Ovary (tissue), 7 donors: ENCODE measurements at regions not wholly inside any gene's neighbourhood (a gene's known extent, or its start where the extent isn't known, plus 50 kb on each side); places are given as distances from the start of the nearest gene placed in this dataset.

ENCODE experiments used
- DNase-seq, 5 donors: peaks; one replicate each; pipeline ENCODE4 v3.0.0-alpha.2; 2019 to 2020
- H3K27ac ChIP-seq, 2 donors: fragments of 200-600 bp; one replicate each; pipeline versions ENCODE4 v1.5.1 to v1.8.0; 2019 to 2022
- H3K27me3 ChIP-seq: fragments of 200-600 bp; one replicate; pipeline ENCODE4 v1.8.0; 2022
- H3K36me3 ChIP-seq: fragments of 200-600 bp; sonication (generic); one replicate; pipeline ENCODE4 v1.5.1; 2019
- H3K4me1 ChIP-seq: one replicate; pipeline ENCODE4 v1.8.1; 2013; ENCODE audit warnings: mild to moderate bottlenecking, moderate library complexity; ENCODE audit not compliant: insufficient read depth
- H3K4me3 ChIP-seq: fragments of 200-600 bp; sonication (generic); one replicate; pipeline ENCODE4 v1.5.1; 2017
- H3K9me3 ChIP-seq, 2 donors: fragments of 200-600 bp in 1 of 2; sonication (generic) in 1 of 2; one replicate each; pipeline versions ENCODE4 v1.5.1 to v1.8.1; 2013 to 2019; ENCODE audit warnings: mild to moderate bottlenecking in 1 of 2, moderate library complexity in 1 of 2
- EP300 ChIP-seq: sonication (generic); formaldehyde crosslinking; IDR thresholded peaks from one replicate; pipeline ENCODE4 v1.6.1; 2017; ENCODE audit warnings: antibody characterized with exemption
- POLR2A ChIP-seq: fragments of 450-650 bp; IDR thresholded peaks from one replicate; pipeline ENCODE4 v1.6.1; 2017; ENCODE audit warnings: antibody characterized with exemption, mild to moderate bottlenecking, moderate library complexity
- WGBS, 3 donors: extraction: QIAGEN DNeasy Blood & Tissue Kit in 1 of 3; methylation state at CpG; one replicate each; pipeline versions ENCODE4 v1.1.5 to v1.1.7; 2013 to 2017; 5-methylcytosine and 5-hydroxymethylcytosine counted together
- intact Hi-C, 4 donors: fragments of 100-400 bp; cut with DNase I; formaldehyde crosslinking; loops; one replicate each; pipeline versions ENCODE4 v1.11.0 to v1.15.1; 2022 to 2023
- TF ChIP-seq, protein P1 (sequence below), 3 donors: fragments of 450-650 bp in 2 of 3; fragments of 200-600 bp in 1 of 3; IDR thresholded peaks; one replicate each; pipeline versions ENCODE4 v1.5.1 to v1.8.0; 2016 to 2022; ENCODE audit warnings: antibody characterized with exemption in 3 of 3, mild to moderate bottlenecking in 1 of 3
- donor health status: DM: no; HTN: no; CAD: no; lungs with moderate emphysema.
- donor health status: DM: no; HTN: no; CAD: no.
- donor health status: Bipolar disorder and iron deficiency.
- donor health status: DM: no; HTN: no; CAD: no.
- donor health status: DM: yes; HTN: yes; CAD: no.

GRCh38 chrX:8297766-8298165, 126.7 kb upstream of the VCX2 start:
- H3K36me3 ChIP-seq: no peaks in the 10 kb centered on the region
- H3K27me3 ChIP-seq: no peaks in the 10 kb centered on the region
- no peak for DNase-seq
- intact Hi-C loops: no loop called here
- H3K4me1 ChIP-seq: no peaks in the 10 kb centered on the region
- H3K9me3 ChIP-seq: no peaks in the 10 kb centered on the region
- TF ChIP-seq, protein P1, sequence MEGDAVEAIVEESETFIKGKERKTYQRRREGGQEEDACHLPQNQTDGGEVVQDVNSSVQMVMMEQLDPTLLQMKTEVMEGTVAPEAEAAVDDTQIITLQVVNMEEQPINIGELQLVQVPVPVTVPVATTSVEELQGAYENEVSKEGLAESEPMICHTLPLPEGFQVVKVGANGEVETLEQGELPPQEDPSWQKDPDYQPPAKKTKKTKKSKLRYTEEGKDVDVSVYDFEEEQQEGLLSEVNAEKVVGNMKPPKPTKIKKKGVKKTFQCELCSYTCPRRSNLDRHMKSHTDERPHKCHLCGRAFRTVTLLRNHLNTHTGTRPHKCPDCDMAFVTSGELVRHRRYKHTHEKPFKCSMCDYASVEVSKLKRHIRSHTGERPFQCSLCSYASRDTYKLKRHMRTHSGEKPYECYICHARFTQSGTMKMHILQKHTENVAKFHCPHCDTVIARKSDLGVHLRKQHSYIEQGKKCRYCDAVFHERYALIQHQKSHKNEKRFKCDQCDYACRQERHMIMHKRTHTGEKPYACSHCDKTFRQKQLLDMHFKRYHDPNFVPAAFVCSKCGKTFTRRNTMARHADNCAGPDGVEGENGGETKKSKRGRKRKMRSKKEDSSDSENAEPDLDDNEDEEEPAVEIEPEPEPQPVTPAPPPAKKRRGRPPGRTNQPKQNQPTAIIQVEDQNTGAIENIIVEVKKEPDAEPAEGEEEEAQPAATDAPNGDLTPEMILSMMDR (IDR thresholded peaks at IDR 0.05): no peak
- no peak for TF ChIP-seq POLR2A
- TF ChIP-seq EP300: no peak
- no peak overlapping the region for H3K4me3 ChIP-seq
- H3K27ac ChIP-seq: no peak overlapping the region
- WGBS, 3 donors: 51 to 66% (median 56%) methylated on average over 3 of the region's 3 CpGs

DNA sequence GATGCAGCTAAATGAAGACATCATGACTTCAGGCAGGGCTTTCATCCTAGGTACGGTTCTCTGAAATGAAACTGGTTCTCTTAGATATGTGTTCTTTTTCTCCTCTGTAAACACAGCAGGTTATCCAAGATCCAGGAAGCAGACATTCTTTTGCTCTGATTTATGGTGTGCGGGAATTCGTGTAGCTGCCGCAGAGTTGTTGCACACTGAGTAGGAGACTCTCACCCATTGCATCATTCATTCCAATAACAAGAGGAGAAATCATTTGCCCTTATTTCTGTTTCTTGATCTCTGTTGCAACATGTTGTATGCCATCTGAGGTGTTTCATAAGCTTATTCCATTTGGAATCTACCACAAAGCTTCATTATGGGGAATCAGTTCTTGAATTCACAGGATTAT, 133.6 kb upstream of the VCX2 start:
- Histone ChIP-seq H3K27me3 (no peaks in the 10 kb centered on the region), H3K36me3 (no peaks in the 10 kb centered on the region), H3K4me3 (no peak overlapping the region), H3K27ac (no peak overlapping the region), H3K9me3 (no peaks in the 10 kb centered on the region), H3K4me1 (no peaks in the 10 kb centered on the region)
- DNase-seq: no peak
- intact Hi-C loops: no loop called here
- WGBS, 3 donors: 50 to 72% (median 52%) methylated on average over 4 of the region's 4 CpGs
- no peak for TF ChIP-seq EP300
- TF ChIP-seq POLR2A: no peak
- TF ChIP-seq, protein P1 (IDR thresholded peaks at IDR 0.05): no peak

DNA sequence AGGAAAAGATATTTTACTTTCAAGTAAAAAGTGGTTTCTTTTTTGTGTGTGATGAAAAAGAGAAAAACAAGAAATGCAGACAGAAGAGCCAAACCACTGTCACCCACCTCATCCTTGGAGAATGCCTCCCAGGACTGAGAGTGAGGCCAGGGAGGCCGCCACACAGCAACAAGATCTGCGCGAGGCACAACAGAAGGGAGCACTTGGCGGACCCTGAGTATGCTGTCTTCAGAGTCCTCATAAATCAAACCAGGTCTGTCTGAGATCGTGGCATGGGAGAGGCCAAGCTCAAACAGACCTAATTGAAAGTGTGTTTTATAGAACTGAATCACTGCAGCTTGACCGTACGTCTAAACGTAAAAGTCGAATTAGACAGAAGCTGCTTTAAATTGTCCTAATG, 134.3 kb upstream of the VCX2 start:
- no peak for TF ChIP-seq EP300
- TF ChIP-seq, protein P1 (IDR thresholded peaks at IDR 0.05): no peak
- intact Hi-C loops: no loop called here
- Histone ChIP-seq H3K27ac (no peak overlapping the region), H3K9me3 (no peaks in the 10 kb centered on the region), H3K4me1 (no peaks in the 10 kb centered on the region), H3K36me3 (no peaks in the 10 kb centered on the region), H3K27me3 (no peaks in the 10 kb centered on the region), H3K4me3 (no peak overlapping the region)
- 47 to 58% (median 50%) methylated on average over 9 of the region's 9 CpGs for WGBS, 3 donors
- no peak for DNase-seq

- 88 to 94% (median 94%) methylated on average over 4 of the region's 4 CpGs for WGBS, 3 donors
- intact Hi-C loops: no loop called here
Observed at GRCh38 chrX:8306291-8306925, 135.3 kb upstream of the VCX2 start.

More at GRCh38 chrX:8306291-8306925, 135.3 kb upstream of the VCX2 start:
- no peaks in the 10 kb centered on the region for H3K27me3 ChIP-seq
- DNase-seq: no peak
- H3K36me3 ChIP-seq: no peaks in the 10 kb centered on the region
- H3K9me3 ChIP-seq: no peaks in the 10 kb centered on the region
- H3K27ac ChIP-seq: no peak overlapping the region
- H3K4me3 ChIP-seq: no peak overlapping the region
- no peaks in the 10 kb centered on the region for H3K4me1 ChIP-seq
- TF ChIP-seq EP300 (no peak), POLR2A (no peak)
- TF ChIP-seq, protein P1 (IDR thresholded peaks at IDR 0.05): no peak
